Fibroblast of villous mesenchyme (primary cell): ENCODE measurements at regions not wholly inside any gene's neighbourhood (a gene's known extent, or its start where the extent isn't known, plus 50 kb on each side); places are given as distances from the start of the nearest gene placed in this dataset.

Experiments
- DNase-seq: peaks from one replicate; pipeline ENCODE4 v3.0.0-alpha.2; 2010; ENCODE audit warnings: low read depth
- H3K4me3 ChIP-seq: 2 replicates; pipeline ENCODE4 v1.5.1; 2011; ENCODE audit warnings: low read depth, mild to moderate bottlenecking, low read length
- CTCF ChIP-seq: IDR thresholded peaks from 2 replicates; pipeline ENCODE4 v1.5.1; 2012; ENCODE audit warnings: low read depth, mild to moderate bottlenecking, low read length; ENCODE audit not compliant: insufficient read depth

GRCh38 chr7:376306-377079, 86.5 kb downstream of the FOXL3 start:
- DNase-seq: no peak
- no peak overlapping the region for H3K4me3 ChIP-seq
- no peak for TF ChIP-seq CTCF

GRCh38 chr7:377080-378040, 87.4 kb downstream of the FOXL3 start:
- no peak for DNase-seq
- H3K4me3 ChIP-seq: no peak overlapping the region
- no peak for TF ChIP-seq CTCF

GRCh38 chr7:378041-378420, 88.1 kb downstream of the FOXL3 start:
- no peak for TF ChIP-seq CTCF
- H3K4me3 ChIP-seq: no peak overlapping the region
- DNase-seq: no peak

GRCh38 chr7:378551-379455, 88.8 kb downstream of the FOXL3 start:
- DNase-seq: no peak
- no peak for TF ChIP-seq CTCF
- H3K4me3 ChIP-seq: no peak overlapping the region

- DNase-seq: no peak
- TF ChIP-seq CTCF: no peak
- no peak overlapping the region for H3K4me3 ChIP-seq
Measured at GRCh38 chr7:379456-380138, 89.6 kb downstream of the FOXL3 start.

GRCh38 chr7:380139-380485, 90.1 kb downstream of the FOXL3 start:
- no peak overlapping the region for H3K4me3 ChIP-seq
- TF ChIP-seq CTCF: no peak
- DNase-seq: no peak
